GM21723 (cell line): ENCODE measurements at regions not wholly inside any gene's neighbourhood (a gene's known extent, or its start where the extent isn't known, plus 50 kb on each side); places are given as distances from the start of the nearest gene placed in this dataset.
"Not testable (repeated sequence)": the region's sequence is repeated elsewhere in the genome, so short reads cannot be mapped to it uniquely, and the experiment has no call there.

Experiments used
- ATAC-seq: cut with Tn5 transposase; IDR thresholded peaks from one replicate; pipeline ENCODE4 v1.9.1; 2021; ENCODE audit warnings: mild to moderate bottlenecking, moderate library complexity; ENCODE audit not compliant: unreplicated experiment

GRCh38 chr10:45518741-45519140, 144.7 kb downstream of the ALOX5 start:
- ATAC-seq = no peak

- ATAC-seq = no peak
These were observed 141.6 kb downstream of the ALOX5 start for GRCh38 chr10:45515630-45516029.

DNA sequence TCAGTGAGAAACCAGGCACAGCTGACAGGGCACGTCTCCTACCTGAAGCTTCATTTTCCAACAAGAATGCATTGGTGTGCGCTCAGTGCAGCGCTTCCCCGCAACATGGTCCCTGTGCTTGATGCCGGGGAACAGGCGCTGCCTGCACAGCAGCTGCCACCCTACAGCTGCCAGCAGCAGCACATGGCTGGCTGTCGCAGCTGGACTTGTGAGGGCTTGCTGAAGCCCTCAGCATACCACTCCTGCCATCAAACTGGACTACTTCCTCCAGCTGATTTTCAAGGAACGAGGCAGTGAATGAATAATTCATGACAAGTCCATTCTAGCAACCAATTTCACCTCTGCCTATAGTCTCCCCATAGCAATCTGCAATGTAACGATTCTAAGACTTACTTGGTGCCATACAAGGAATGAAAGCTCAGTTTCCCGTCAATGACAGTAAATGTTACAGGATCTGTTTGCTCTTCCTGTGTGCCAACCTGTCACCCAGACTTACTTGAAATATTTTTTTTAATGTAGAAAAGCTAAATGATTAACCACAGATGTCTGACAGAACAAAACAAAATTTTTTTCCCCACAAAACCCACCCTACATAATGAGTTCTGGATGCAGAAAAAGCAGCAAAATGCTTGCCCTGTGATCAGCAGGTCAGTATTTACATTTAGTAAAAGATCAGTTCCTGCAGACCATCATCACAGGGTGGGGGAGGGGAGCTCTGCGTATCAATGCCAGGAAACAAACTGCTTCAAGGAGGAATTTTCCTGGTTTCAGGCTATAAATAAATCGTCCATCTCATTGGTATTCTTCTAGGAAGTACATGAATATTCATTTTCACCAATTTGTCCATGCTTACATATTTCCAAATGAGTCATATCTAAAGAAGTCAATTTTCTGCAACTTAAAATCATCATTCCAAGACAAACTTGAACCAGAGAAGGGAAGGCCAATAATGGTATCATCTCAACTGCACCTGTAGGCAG, 140.6 kb downstream of the ALOX5 start:
- ATAC-seq = no peak

DNA sequence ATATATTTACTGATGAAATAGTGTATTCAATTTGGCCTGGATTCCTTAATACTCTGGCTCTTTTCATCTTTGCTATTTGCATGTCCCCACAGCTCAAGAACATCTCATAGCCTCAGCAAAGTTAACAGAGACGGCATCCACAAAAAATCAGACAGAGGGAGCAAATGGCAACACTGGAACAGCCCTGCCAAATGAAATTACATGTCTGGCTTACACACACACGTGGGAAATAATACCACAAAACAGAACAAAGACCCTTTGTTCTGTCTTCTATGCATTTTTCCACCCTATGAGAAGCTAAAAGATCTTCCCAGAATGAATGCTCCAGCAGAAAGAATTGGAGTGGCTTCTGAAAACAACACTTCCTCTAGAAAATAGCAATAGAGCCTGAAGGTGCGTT, 139.5 kb downstream of the ALOX5 start:
- no peak for ATAC-seq

DNA sequence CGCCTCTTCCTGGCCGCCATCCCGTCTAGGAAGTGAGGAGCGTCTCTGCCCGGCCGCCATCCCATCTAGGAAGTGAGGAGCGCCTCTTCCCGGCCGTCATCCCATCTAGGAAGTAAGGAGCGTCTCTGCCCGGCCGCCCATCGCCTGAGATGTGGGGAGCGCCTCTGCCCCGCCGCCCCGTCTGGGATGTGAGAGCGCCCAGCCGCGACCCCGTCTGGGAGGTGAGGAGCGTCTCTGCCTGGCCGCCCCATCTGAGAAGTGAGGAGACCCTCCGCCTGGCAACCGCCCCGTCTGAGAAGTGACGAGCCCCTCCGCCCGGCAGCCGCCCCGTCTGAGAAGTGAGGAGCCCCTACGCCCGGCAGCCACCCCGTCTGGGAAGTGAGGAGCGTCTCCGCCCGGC, 137.9 kb downstream of the ALOX5 start:
- not testable (repeated sequence) for ATAC-seq

DNA sequence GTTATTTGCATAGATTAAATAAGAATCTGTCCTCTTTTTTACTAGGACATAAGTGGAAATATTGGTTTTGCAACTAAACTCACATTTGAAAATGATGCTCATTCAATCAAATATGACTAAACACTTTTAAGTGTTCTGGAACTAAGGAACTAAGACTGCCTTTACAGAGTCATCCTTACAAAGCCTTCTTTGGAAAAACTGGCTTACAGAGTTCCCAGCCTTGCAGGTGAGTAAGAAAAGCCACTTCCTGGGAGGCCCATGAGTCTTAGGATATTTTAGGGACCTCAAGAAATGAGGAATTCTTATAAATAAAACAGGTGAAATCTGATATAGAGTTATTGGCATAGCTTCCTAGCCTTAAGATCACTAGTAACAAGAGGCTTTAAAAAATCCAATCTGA, 135.5 kb downstream of the ALOX5 start:
- ATAC-seq = no peak

DNA sequence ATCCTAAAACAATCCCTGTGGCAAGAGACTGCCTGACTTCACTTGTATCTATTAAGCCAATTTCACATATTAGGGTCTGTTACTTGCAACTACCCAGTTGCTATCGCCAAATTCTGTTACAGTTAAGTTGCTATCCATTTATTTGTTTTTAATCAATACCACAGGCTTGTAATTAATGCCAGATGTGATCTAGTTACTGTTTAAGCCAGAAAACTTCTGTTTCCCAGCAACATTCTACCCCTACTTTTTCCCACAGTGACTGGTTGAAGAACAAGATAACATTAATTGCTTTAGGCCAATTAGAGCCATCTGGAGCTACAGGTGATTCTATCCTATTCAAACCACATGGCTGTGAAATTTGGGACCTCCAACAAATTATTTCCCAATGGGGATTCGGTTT, 131.3 kb downstream of the ALOX5 start:
- ATAC-seq = no peak

DNA sequence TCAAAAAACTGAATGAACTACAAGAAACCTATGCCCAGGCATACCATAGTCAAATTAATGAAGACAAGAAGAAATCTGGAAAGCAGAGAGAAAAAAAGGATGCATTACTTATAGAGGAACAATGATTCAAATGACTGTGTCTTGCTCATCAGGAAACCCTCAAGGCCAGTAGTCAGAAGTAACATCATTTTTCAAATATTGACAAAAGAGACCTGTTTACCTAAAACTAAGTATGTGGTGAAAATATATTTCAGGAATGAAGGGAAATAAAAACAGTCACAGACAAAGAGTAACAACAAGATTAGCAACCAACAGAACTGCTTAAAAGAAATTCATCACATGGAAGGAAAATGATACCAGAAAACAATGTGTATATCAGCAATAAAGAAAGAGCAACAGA, 128.4 kb downstream of the ALOX5 start:
- no peak for ATAC-seq

- no peak for ATAC-seq
These were observed 127.8 kb downstream of the ALOX5 start for GRCh38 chr10:45501791-45502190.

- no peak for ATAC-seq
These were observed 126.8 kb downstream of the ALOX5 start for GRCh38 chr10:45500798-45501197.

DNA sequence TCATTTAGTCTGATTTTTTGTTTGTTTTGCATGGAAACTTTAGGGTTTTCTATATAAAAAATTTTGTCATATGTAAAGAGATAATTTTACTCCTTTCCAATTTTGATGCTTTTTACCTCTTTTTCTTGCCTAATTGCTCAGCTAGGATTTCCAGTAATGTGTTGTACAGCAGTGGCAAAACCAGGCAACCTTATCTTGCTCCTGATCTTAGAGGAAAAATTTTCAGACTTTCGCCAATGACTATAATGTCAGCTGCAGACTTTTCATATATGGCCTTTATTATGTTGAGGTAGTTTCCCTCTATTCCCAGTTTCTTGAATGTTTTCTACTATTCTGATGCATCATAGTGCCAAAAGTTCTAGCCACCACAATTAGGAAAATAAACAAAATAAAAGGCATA, 126.3 kb downstream of the ALOX5 start:
- ATAC-seq = no peak

- ATAC-seq = no peak
These were observed 121.6 kb downstream of the ALOX5 start for GRCh38 chr10:45495438-45496152.
